HL-60 (cell line): ENCODE measurements at regions not wholly inside any gene's neighbourhood (a gene's known extent, or its start where the extent isn't known, plus 50 kb on each side); places are given as distances from the start of the nearest gene placed in this dataset.

Source experiments
- DNase-seq, 2 experiments: peaks; one replicate each; pipeline ENCODE4 v3.0.0-alpha.2; 2010 to 2020; ENCODE audit warnings: low read depth in 1 of 2, low spot score in 1 of 2
- H3K27ac ChIP-seq: fragments of 250-450 bp; sonication (Bioruptor Pico); replicated peaks from 2 replicates; pipeline ENCODE4 v1.5.1; 2020; ENCODE audit warnings: mild to moderate bottlenecking, moderate library complexity
- H3K27me3 ChIP-seq: fragments of 250-450 bp; sonication (Bioruptor Pico); 2 replicates; pipeline ENCODE4 v1.5.1; 2021; ENCODE audit warnings: mild to moderate bottlenecking, moderate library complexity; ENCODE audit not compliant: insufficient read depth, poor library complexity, severe bottlenecking
- H3K4me3 ChIP-seq: replicated peaks from 2 replicates; pipeline ENCODE4 v1.5.1; 2011; ENCODE audit warnings: mild to moderate bottlenecking, control low read depth, low read length; ENCODE audit not compliant: insufficient read depth
- GABPA ChIP-seq: IDR thresholded peaks from 2 replicates; pipeline ENCODE4 v1.6.1; 2012; ENCODE audit warnings: low read depth
- POLR2AphosphoS5 ChIP-seq: IDR thresholded peaks from 2 replicates; pipeline ENCODE4 v1.6.1; 2012; ENCODE audit warnings: low read depth
- SPI1 ChIP-seq: IDR thresholded peaks from 2 replicates; pipeline ENCODE4 v1.6.1; 2012; ENCODE audit warnings: low read depth, mild to moderate bottlenecking, borderline replicate concordance
- TF ChIP-seq, protein P1 (sequence below): IDR thresholded peaks from one replicate; pipeline ENCODE4 v1.5.1; 2011; ENCODE audit warnings: low read length, control low read depth, inconsistent platforms; ENCODE audit not compliant: insufficient read depth
- TF ChIP-seq, protein P2 (sequence below): IDR thresholded peaks from 2 replicates; pipeline ENCODE4 v1.6.1; 2012; ENCODE audit warnings: low read depth; ENCODE audit not compliant: insufficient replicate concordance

DNA sequence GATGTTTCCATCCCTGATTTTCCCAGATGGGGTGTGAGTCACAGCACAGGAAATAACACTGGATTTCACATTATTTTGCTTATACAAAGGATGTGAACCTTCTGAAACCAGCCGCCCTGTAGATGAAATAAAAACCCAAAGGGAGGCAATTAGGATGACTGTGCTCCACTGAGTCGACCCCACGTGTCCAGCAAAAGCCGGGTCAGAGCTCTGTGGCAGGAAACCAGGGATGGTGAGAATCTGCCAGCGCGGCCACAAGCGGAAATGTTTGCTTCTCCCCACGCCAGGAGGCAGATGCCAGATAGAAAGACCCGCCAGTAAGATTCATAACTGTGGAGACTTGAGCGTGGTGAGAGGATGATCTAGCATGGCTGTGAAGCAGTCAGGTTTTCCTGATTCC is 764.4 kb downstream of the LIG4 start:
- H3K27me3 ChIP-seq: no peaks in the 10 kb centered on the region
- H3K27ac ChIP-seq: no peak overlapping the region
- no peak overlapping the region for H3K4me3 ChIP-seq
- no peak for DNase-seq
- TF ChIP-seq SPI1: no peak
- TF ChIP-seq, protein P1, sequence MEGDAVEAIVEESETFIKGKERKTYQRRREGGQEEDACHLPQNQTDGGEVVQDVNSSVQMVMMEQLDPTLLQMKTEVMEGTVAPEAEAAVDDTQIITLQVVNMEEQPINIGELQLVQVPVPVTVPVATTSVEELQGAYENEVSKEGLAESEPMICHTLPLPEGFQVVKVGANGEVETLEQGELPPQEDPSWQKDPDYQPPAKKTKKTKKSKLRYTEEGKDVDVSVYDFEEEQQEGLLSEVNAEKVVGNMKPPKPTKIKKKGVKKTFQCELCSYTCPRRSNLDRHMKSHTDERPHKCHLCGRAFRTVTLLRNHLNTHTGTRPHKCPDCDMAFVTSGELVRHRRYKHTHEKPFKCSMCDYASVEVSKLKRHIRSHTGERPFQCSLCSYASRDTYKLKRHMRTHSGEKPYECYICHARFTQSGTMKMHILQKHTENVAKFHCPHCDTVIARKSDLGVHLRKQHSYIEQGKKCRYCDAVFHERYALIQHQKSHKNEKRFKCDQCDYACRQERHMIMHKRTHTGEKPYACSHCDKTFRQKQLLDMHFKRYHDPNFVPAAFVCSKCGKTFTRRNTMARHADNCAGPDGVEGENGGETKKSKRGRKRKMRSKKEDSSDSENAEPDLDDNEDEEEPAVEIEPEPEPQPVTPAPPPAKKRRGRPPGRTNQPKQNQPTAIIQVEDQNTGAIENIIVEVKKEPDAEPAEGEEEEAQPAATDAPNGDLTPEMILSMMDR: no peak
- no peak for TF ChIP-seq GABPA
- TF ChIP-seq POLR2AphosphoS5: no peak
- TF ChIP-seq, protein P2, sequence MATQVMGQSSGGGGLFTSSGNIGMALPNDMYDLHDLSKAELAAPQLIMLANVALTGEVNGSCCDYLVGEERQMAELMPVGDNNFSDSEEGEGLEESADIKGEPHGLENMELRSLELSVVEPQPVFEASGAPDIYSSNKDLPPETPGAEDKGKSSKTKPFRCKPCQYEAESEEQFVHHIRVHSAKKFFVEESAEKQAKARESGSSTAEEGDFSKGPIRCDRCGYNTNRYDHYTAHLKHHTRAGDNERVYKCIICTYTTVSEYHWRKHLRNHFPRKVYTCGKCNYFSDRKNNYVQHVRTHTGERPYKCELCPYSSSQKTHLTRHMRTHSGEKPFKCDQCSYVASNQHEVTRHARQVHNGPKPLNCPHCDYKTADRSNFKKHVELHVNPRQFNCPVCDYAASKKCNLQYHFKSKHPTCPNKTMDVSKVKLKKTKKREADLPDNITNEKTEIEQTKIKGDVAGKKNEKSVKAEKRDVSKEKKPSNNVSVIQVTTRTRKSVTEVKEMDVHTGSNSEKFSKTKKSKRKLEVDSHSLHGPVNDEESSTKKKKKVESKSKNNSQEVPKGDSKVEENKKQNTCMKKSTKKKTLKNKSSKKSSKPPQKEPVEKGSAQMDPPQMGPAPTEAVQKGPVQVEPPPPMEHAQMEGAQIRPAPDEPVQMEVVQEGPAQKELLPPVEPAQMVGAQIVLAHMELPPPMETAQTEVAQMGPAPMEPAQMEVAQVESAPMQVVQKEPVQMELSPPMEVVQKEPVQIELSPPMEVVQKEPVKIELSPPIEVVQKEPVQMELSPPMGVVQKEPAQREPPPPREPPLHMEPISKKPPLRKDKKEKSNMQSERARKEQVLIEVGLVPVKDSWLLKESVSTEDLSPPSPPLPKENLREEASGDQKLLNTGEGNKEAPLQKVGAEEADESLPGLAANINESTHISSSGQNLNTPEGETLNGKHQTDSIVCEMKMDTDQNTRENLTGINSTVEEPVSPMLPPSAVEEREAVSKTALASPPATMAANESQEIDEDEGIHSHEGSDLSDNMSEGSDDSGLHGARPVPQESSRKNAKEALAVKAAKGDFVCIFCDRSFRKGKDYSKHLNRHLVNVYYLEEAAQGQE: no peak

DNA sequence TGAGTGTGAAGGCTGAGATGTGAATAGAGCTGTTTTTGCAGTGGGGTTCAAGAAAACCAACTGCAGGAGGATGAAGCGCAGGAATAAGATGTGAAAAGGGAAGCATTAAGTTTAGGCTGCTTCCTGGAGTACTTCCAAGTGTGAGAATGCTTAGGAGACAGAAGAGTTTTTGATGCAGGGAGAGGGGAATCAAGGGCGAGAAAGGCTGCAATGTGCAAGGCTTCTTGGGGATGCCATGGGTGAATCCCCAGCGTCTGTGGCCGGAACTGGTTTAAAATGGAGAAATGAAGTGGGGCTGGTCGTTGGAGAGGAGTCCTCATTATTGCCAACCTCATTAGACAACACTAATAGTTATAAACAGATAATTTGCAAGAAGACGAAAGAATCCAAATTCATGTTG is 764.9 kb downstream of the LIG4 start:
- Histone ChIP-seq H3K27ac (no peak overlapping the region), H3K27me3 (no peaks in the 10 kb centered on the region), H3K4me3 (no peak overlapping the region)
- TF ChIP-seq, protein P1: no peak
- TF ChIP-seq, protein P2: no peak
- TF ChIP-seq SPI1 (no peak), POLR2AphosphoS5 (no peak), GABPA (no peak)
- DNase-seq: no peak

DNA sequence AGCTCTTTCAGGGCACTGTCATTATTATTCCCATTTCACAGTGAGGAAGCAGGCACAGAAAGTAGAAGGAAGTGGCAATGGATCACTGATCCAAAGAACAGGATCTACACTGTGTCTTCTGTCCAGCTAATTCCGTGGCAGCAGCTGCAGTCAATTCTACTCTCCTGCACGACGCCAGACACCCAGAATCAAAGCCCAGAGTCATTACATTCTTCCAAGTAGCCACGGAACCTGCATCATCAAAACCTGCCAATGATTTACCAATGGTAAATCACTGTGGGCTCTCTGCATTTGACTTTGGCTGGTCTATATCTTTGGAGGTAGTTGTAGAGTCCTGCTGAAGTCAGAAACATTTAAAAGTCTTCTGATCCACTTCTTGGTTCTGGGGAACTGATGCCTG is 767.7 kb downstream of the LIG4 start:
- Histone ChIP-seq H3K4me3 (no peak overlapping the region), H3K27ac (no peak overlapping the region), H3K27me3 (no peaks in the 10 kb centered on the region)
- no peak for DNase-seq
- TF ChIP-seq POLR2AphosphoS5: no peak
- no peak for TF ChIP-seq GABPA
- TF ChIP-seq, protein P2: no peak
- no peak for TF ChIP-seq SPI1
- TF ChIP-seq, protein P1: no peak
